ENCODE measurements at regions not wholly inside any gene's neighbourhood (a gene's known extent, or its start where the extent isn't known, plus 50 kb on each side); places are given as distances from the start of the nearest gene placed in this dataset.
"Not testable (repeated sequence)": the region's sequence is repeated elsewhere in the genome, so short reads cannot be mapped to it uniquely, and the experiment has no call there.

DNA sequence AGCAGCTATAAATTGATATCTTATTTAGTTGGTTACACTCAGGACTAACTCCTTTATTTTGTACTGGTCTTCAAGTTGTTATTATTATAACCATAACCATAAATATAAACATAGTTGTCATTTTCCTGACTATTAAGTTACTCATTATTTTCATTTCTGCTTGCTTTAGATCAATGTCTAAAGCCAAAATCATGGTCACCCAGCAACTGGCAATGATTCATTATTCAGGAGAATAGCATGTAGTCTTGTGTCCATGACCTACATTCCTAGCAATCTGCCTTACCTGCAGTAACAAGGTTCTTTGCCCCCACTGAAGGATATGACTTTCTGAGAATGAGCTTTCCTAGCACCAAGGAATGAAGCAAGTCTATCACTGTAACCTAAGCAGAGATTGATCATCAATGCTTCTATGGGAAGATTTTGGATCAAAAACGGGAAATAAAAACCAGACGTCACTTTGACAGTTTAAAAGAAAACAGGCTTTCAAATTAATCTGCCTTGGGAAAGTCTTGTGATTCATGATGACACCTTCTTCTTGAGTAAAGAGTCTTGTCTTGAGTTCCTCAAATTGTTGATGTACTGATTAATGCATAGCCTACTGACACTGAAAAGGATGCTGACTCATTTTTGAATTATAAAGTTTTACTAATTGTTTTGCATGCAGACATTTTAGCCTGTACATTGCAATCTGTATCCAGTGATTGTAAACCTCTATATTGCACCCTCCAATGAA lies 203.3 kb upstream of the IVNS1ABP start:
- no peak for DNase-seq (ENCODE audit: low spot score in 2 of 2)
- TF ChIP-seq EP300 (IDR thresholded peaks at IDR 0.05) = no peak
- TF ChIP-seq POLR2A (IDR thresholded peaks at IDR 0.05) = no peak
- TF ChIP-seq, protein P1, sequence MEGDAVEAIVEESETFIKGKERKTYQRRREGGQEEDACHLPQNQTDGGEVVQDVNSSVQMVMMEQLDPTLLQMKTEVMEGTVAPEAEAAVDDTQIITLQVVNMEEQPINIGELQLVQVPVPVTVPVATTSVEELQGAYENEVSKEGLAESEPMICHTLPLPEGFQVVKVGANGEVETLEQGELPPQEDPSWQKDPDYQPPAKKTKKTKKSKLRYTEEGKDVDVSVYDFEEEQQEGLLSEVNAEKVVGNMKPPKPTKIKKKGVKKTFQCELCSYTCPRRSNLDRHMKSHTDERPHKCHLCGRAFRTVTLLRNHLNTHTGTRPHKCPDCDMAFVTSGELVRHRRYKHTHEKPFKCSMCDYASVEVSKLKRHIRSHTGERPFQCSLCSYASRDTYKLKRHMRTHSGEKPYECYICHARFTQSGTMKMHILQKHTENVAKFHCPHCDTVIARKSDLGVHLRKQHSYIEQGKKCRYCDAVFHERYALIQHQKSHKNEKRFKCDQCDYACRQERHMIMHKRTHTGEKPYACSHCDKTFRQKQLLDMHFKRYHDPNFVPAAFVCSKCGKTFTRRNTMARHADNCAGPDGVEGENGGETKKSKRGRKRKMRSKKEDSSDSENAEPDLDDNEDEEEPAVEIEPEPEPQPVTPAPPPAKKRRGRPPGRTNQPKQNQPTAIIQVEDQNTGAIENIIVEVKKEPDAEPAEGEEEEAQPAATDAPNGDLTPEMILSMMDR (IDR thresholded peaks at IDR 0.05) = no peak

GRCh38 chr1:185517808-185518419 lies 200.9 kb upstream of the IVNS1ABP start:
- Histone ChIP-seq H3K9me3 (peaks cover 0 to 12% (median 0%) of the 10 kb centered on the region in 4 donors), H3K4me3 (no peak overlapping the region), H3K27me3 (no peaks in the 10 kb centered on the region), H3K36me3 (no peaks in the 10 kb centered on the region), H3K4me1 (no peaks in the 10 kb centered on the region), H3K27ac (no peak overlapping the region)
- TF ChIP-seq EP300 (IDR thresholded peaks at IDR 0.05) (no peak), POLR2A (IDR thresholded peaks at IDR 0.05) (no peak)
- TF ChIP-seq, protein P1 (IDR thresholded peaks at IDR 0.05) = no peak
- DNase-seq (ENCODE audit: low spot score in 2 of 2) = no peak
- WGBS, 2 donors = 73 to 78% methylated on average over 2 of the region's 2 CpGs

More for the DNA sequence above, 203.3 kb upstream of the IVNS1ABP start:
- 79 to 81% methylated on average over 2 of the region's 2 CpGs for WGBS, 2 donors
- Histone ChIP-seq H3K27me3 (no peaks in the 10 kb centered on the region), H3K4me1 (no peaks in the 10 kb centered on the region), H3K27ac (no peak overlapping the region), H3K9me3 (peaks cover 0 to 12% (median 0%) of the 10 kb centered on the region in 4 donors), H3K36me3 (no peaks in the 10 kb centered on the region), H3K4me3 (no peak overlapping the region)

DNA sequence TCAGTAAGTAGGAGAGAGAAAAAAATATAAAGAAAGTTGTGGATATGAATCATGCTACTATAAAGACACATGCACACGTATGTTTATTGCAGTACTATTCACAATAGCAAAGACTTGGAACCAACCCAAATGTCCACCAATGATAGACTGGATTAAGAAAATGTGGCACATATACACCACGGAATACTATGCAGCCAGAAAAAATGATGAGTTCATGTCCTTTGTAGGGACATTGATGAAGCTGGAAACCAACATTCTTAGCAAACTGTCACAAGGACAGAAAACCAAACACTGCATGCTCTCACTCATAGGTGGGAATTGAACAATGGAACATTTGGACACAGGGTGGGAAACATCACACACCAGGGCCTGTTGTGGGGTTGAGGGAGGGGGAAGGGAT lies 200.3 kb upstream of the IVNS1ABP start:
- H3K27ac ChIP-seq; DNase-seq (ENCODE audit: low spot score in 2 of 2); H3K4me3 ChIP-seq; H3K27me3 ChIP-seq; H3K36me3 ChIP-seq; H3K4me1 ChIP-seq: not testable (repeated sequence)
- peaks cover 0 to 12% (median 0%) of the 10 kb centered on the region in 4 donors for H3K9me3 ChIP-seq
- 90 to 97% methylated on average over 2 of the region's 2 CpGs for WGBS, 2 donors

GRCh38 chr1:185515696-185516095 lies 198.7 kb upstream of the IVNS1ABP start:
- DNase-seq (ENCODE audit: low spot score in 2 of 2) = no peak
- H3K36me3 ChIP-seq = no peaks in the 10 kb centered on the region
- H3K4me3 ChIP-seq = no peak overlapping the region
- no peaks in the 10 kb centered on the region for H3K27me3 ChIP-seq
- TF ChIP-seq, protein P1 (IDR thresholded peaks at IDR 0.05) = no peak
- no peak for TF ChIP-seq POLR2A (IDR thresholded peaks at IDR 0.05)
- TF ChIP-seq EP300 (IDR thresholded peaks at IDR 0.05) = no peak
- WGBS, 2 donors = 81 to 88% methylated on average over 2 of the region's 2 CpGs
- H3K9me3 ChIP-seq = peaks cover 0 to 12% (median 0%) of the 10 kb centered on the region in 4 donors
- H3K27ac ChIP-seq = no peak overlapping the region
- H3K4me1 ChIP-seq = no peaks in the 10 kb centered on the region

- no peaks in the 10 kb centered on the region for H3K36me3 ChIP-seq
- H3K27ac ChIP-seq = no peak overlapping the region
These were observed 197.3 kb upstream of the IVNS1ABP start for GRCh38 chr1:185514311-185514710.

More at GRCh38 chr1:185514311-185514710, 197.3 kb upstream of the IVNS1ABP start:
- Histone ChIP-seq H3K27me3 (no peaks in the 10 kb centered on the region), H3K4me1 (no peaks in the 10 kb centered on the region), H3K4me3 (no peak overlapping the region), H3K9me3 (peaks cover 0 to 12% (median 0%) of the 10 kb centered on the region in 4 donors)
- no peak for DNase-seq (ENCODE audit: low spot score in 2 of 2)
- TF ChIP-seq, protein P1 (IDR thresholded peaks at IDR 0.05) = no peak
- no peak for TF ChIP-seq EP300 (IDR thresholded peaks at IDR 0.05)
- TF ChIP-seq POLR2A (IDR thresholded peaks at IDR 0.05) = no peak

All from tibial nerve (tissue), 4 donors.